GM12874 (cell line): ENCODE measurements at regions not wholly inside any gene's neighbourhood (a gene's known extent, or its start where the extent isn't known, plus 50 kb on each side); places are given as distances from the start of the nearest gene placed in this dataset.

Experiments
- TF ChIP-seq, protein P1 (sequence below): IDR thresholded peaks from 2 replicates; pipeline ENCODE4 v1.5.1; 2011; ENCODE audit warnings: low read depth, mild to moderate bottlenecking, control low read depth, low read length, moderate library complexity; ENCODE audit not compliant: insufficient read depth

- TF ChIP-seq, protein P1, sequence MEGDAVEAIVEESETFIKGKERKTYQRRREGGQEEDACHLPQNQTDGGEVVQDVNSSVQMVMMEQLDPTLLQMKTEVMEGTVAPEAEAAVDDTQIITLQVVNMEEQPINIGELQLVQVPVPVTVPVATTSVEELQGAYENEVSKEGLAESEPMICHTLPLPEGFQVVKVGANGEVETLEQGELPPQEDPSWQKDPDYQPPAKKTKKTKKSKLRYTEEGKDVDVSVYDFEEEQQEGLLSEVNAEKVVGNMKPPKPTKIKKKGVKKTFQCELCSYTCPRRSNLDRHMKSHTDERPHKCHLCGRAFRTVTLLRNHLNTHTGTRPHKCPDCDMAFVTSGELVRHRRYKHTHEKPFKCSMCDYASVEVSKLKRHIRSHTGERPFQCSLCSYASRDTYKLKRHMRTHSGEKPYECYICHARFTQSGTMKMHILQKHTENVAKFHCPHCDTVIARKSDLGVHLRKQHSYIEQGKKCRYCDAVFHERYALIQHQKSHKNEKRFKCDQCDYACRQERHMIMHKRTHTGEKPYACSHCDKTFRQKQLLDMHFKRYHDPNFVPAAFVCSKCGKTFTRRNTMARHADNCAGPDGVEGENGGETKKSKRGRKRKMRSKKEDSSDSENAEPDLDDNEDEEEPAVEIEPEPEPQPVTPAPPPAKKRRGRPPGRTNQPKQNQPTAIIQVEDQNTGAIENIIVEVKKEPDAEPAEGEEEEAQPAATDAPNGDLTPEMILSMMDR = no peak
Observed at GRCh38 chr4:12452291-12452690, 1023.6 kb upstream of the HS3ST1 start.

DNA sequence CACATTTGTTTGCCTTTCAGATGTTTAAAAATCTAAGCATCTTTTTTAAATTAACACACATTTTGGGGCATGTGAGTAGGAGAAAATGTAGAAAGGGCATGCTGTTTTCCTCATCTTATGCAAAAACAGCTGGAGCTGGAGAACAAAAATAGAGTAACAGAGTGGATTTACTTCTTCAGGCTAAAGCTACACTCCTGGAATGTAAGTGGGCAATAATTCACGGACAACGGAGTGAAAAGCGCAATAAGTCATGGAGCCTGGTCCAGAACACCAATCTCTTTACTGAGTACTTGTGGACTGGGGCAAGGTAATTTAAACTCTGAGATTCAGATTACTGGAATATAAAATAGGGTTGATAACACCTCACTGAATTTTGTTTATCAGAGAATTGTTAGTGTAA is 1018.8 kb upstream of the HS3ST1 start:
- TF ChIP-seq, protein P1 = no peak

- TF ChIP-seq, protein P1 = no peak
Observed at GRCh38 chr4:12446657-12447185, 1018.0 kb upstream of the HS3ST1 start.

GRCh38 chr4:12446256-12446655 is 1017.6 kb upstream of the HS3ST1 start:
- TF ChIP-seq, protein P1 = no peak

GRCh38 chr4:12445711-12446235 is 1017.1 kb upstream of the HS3ST1 start:
- TF ChIP-seq, protein P1 = no peak

GRCh38 chr4:12439633-12440305 is 1011.1 kb upstream of the HS3ST1 start:
- TF ChIP-seq, protein P1 = no peak

- TF ChIP-seq, protein P1 = no peak
Observed at GRCh38 chr4:12421364-12421763, 992.7 kb upstream of the HS3ST1 start.
